Fibroblast of villous mesenchyme (primary cell): ENCODE measurements at regions not wholly inside any gene's neighbourhood (a gene's known extent, or its start where the extent isn't known, plus 50 kb on each side); places are given as distances from the start of the nearest gene placed in this dataset.

Source experiments
- DNase-seq: peaks from one replicate; pipeline ENCODE4 v3.0.0-alpha.2; 2010; ENCODE audit warnings: low read depth
- H3K4me3 ChIP-seq: 2 replicates; pipeline ENCODE4 v1.5.1; 2011; ENCODE audit warnings: low read depth, mild to moderate bottlenecking, low read length
- CTCF ChIP-seq: IDR thresholded peaks from 2 replicates; pipeline ENCODE4 v1.5.1; 2012; ENCODE audit warnings: low read depth, mild to moderate bottlenecking, low read length; ENCODE audit not compliant: insufficient read depth

GRCh38 chr1:29519788-29520110 lies 283.4 kb downstream of the PTPRU start:
- DNase-seq = no peak
- no peak overlapping the region for H3K4me3 ChIP-seq
- TF ChIP-seq CTCF = no peak

- no peak for DNase-seq
- H3K4me3 ChIP-seq = no peak overlapping the region
- TF ChIP-seq CTCF = no peak
Measured at GRCh38 chr1:29519108-29519787, 282.9 kb downstream of the PTPRU start.

- H3K4me3 ChIP-seq = no peak overlapping the region
- no peak for DNase-seq
- no peak for TF ChIP-seq CTCF
Measured at GRCh38 chr1:29518183-29518835, 282.0 kb downstream of the PTPRU start.

- TF ChIP-seq CTCF = no peak
- no peak overlapping the region for H3K4me3 ChIP-seq
- no peak for DNase-seq
Measured at GRCh38 chr1:29517251-29518086, 281.1 kb downstream of the PTPRU start.

GRCh38 chr1:29516063-29516820 lies 279.9 kb downstream of the PTPRU start:
- no peak for DNase-seq
- no peak overlapping the region for H3K4me3 ChIP-seq
- no peak for TF ChIP-seq CTCF

GRCh38 chr1:29515170-29515955 lies 279.0 kb downstream of the PTPRU start:
- TF ChIP-seq CTCF = no peak
- DNase-seq = no peak
- H3K4me3 ChIP-seq = no peak overlapping the region
